ENCODE measurements at regions not wholly inside any gene's neighbourhood (a gene's known extent, or its start where the extent isn't known, plus 50 kb on each side); places are given as distances from the start of the nearest gene placed in this dataset.

- Histone ChIP-seq H3K4me3 (no peak overlapping the region), H3K27me3 (no peaks in the 10 kb centered on the region), H3K27ac (no peak overlapping the region), H3K4me1 (no peaks in the 10 kb centered on the region), H3K9me3 (no peaks in the 10 kb centered on the region), H3K9ac (ENCODE audit: low read depth in 2 of 2, low read length in 2 of 2) (no peak overlapping the region), H3K36me3 (no peaks in the 10 kb centered on the region)
- TF ChIP-seq CTCF (IDR thresholded peaks at IDR 0.05), result no peak
- intact Hi-C loops (cut with DNase I), result loop anchor here (10.0 kb wide), 1 partner anchor 1757 kb away; no protein-coding TSS in a partner anchor
- DNase-seq, result no peak
These were observed 350.7 kb upstream of the SYT4 start for GRCh38 chr18:43627848-43628530.

GRCh38 chr18:43634994-43635393 is 357.7 kb upstream of the SYT4 start:
- Histone ChIP-seq H3K9ac (ENCODE audit: low read depth in 2 of 2, low read length in 2 of 2) (no peak overlapping the region), H3K9me3 (no peaks in the 10 kb centered on the region), H3K27me3 (no peaks in the 10 kb centered on the region), H3K4me1 (no peaks in the 10 kb centered on the region), H3K36me3 (no peaks in the 10 kb centered on the region), H3K27ac (no peak overlapping the region), H3K4me3 (no peak overlapping the region)
- no peak for TF ChIP-seq CTCF (IDR thresholded peaks at IDR 0.05)
- intact Hi-C loops (cut with DNase I), result no loop called here
- DNase-seq, result no peak

DNA sequence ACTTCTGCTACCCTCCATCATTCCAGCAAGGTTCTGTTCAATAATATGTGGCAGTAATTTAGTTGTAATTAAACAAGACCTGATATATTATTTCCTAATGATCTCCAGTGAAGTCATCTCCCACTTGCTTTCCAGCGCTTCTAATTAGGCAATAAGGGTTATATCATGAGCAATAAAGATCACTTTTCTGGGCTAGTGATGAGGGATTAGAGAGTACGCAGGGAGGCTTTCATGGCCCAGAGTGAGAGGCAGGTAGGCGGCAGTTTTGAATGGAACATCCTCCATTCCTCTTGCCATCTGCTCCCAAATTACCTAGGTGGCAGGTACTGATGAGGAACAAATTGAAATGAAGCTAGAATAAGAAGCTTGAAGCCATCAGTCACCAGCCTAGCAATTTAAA is 358.1 kb upstream of the SYT4 start:
- Histone ChIP-seq H3K9me3 (no peaks in the 10 kb centered on the region), H3K9ac (ENCODE audit: low read depth in 2 of 2, low read length in 2 of 2) (no peak overlapping the region), H3K27me3 (no peaks in the 10 kb centered on the region), H3K4me3 (no peak overlapping the region), H3K4me1 (no peaks in the 10 kb centered on the region), H3K27ac (no peak overlapping the region), H3K36me3 (no peaks in the 10 kb centered on the region)
- intact Hi-C loops (cut with DNase I), result no loop called here
- TF ChIP-seq CTCF (IDR thresholded peaks at IDR 0.05), result no peak
- no peak for DNase-seq

GRCh38 chr18:43642727-43643330 is 365.5 kb upstream of the SYT4 start:
- intact Hi-C loops (cut with DNase I), result no loop called here
- Histone ChIP-seq H3K9ac (ENCODE audit: low read depth in 2 of 2, low read length in 2 of 2) (no peak overlapping the region), H3K36me3 (no peaks in the 10 kb centered on the region), H3K27me3 (no peaks in the 10 kb centered on the region), H3K27ac (no peak overlapping the region), H3K4me3 (no peak overlapping the region), H3K9me3 (no peaks in the 10 kb centered on the region), H3K4me1 (no peaks in the 10 kb centered on the region)
- TF ChIP-seq CTCF (IDR thresholded peaks at IDR 0.05), result no peak
- DNase-seq, result no peak

DNA sequence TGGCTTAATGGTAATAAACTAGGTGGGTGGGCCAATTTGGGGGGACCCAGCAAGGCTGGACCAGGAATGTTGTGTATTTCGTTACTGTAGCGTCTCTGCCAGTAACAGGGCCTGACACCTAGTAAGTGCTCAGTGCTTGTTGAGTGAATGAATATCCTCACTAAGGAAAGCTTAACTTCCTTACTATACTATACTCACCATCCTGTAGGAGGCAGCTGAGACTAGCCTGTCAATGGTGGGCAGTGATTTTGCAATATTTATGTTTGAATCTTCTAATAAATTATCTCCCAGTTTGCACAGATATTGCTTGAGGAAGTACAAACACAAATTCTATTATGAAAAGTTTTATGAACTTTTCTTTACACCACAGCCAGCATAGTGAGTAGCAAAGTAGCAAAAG is 370.7 kb upstream of the SYT4 start:
- Histone ChIP-seq H3K9ac (ENCODE audit: low read depth in 2 of 2, low read length in 2 of 2) (no peak overlapping the region), H3K27ac (no peak overlapping the region), H3K9me3 (no peaks in the 10 kb centered on the region), H3K27me3 (no peaks in the 10 kb centered on the region), H3K4me3 (no peak overlapping the region), H3K36me3 (no peaks in the 10 kb centered on the region), H3K4me1 (no peaks in the 10 kb centered on the region)
- no peak for TF ChIP-seq CTCF (IDR thresholded peaks at IDR 0.05)
- intact Hi-C loops (cut with DNase I), result no loop called here
- DNase-seq, result no peak
